Astrocyte (in vitro differentiated cells and primary cell): ENCODE measurements at regions not wholly inside any gene's neighbourhood (a gene's known extent, or its start where the extent isn't known, plus 50 kb on each side); places are given as distances from the start of the nearest gene placed in this dataset.

Source experiments
- EZH2 ChIP-seq: IDR thresholded peaks from 2 replicates; pipeline ENCODE4 v1.6.1; 2012; ENCODE audit warnings: mild to moderate bottlenecking, low read length, inconsistent platforms; ENCODE audit not compliant: insufficient read depth
- TF ChIP-seq, protein P1 (sequence below): IDR thresholded peaks from 2 replicates; pipeline ENCODE4 v1.5.1; 2011; ENCODE audit warnings: low read depth, mild to moderate bottlenecking, inconsistent platforms, low read length, moderate library complexity; ENCODE audit not compliant: insufficient read depth

DNA sequence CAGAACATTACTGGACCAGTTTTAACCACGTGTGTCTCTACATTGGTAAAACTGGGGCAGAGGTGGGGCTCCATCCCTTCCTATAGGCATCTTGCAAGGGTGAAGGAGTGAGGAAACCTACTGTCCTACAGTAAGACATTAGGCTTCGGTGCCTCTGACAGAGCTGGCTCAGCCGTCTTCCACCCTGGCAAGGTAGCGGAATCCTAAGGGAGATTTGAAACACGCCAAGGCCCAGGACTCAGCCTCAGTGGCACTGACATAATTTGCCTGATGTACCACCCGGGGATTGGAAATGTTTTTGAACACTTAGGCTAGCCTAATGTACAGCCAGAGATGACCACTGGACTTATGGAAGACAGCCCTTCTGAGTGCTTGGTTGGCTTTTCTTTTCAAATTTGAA, 329.7 kb upstream of the IRX1 start:
- TF ChIP-seq, protein P1, sequence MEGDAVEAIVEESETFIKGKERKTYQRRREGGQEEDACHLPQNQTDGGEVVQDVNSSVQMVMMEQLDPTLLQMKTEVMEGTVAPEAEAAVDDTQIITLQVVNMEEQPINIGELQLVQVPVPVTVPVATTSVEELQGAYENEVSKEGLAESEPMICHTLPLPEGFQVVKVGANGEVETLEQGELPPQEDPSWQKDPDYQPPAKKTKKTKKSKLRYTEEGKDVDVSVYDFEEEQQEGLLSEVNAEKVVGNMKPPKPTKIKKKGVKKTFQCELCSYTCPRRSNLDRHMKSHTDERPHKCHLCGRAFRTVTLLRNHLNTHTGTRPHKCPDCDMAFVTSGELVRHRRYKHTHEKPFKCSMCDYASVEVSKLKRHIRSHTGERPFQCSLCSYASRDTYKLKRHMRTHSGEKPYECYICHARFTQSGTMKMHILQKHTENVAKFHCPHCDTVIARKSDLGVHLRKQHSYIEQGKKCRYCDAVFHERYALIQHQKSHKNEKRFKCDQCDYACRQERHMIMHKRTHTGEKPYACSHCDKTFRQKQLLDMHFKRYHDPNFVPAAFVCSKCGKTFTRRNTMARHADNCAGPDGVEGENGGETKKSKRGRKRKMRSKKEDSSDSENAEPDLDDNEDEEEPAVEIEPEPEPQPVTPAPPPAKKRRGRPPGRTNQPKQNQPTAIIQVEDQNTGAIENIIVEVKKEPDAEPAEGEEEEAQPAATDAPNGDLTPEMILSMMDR: no peak
- no peak for TF ChIP-seq EZH2
